ENCODE measurements at regions not wholly inside any gene's neighbourhood (a gene's known extent, or its start where the extent isn't known, plus 50 kb on each side); places are given as distances from the start of the nearest gene placed in this dataset.

DNA sequence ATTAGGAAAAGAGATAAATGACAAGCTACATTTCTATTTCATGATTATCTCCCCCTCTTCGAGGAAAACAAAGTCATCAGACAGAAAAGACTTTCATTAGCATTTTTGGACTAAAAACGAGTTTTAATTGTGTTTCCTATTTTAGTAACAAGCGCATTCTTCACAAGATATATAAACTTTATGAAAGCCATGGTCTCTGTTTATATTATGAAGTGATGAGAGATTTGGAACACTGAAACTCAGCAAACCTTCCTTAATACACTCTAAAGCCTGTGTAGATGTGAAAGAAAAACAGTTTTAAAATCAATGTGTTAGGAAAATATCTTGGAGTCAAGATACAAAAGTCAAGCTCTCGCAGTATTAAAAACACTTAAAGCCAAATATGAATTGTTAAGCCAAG, 539.1 kb downstream of the LRFN5 start:
- TF ChIP-seq, protein P1, sequence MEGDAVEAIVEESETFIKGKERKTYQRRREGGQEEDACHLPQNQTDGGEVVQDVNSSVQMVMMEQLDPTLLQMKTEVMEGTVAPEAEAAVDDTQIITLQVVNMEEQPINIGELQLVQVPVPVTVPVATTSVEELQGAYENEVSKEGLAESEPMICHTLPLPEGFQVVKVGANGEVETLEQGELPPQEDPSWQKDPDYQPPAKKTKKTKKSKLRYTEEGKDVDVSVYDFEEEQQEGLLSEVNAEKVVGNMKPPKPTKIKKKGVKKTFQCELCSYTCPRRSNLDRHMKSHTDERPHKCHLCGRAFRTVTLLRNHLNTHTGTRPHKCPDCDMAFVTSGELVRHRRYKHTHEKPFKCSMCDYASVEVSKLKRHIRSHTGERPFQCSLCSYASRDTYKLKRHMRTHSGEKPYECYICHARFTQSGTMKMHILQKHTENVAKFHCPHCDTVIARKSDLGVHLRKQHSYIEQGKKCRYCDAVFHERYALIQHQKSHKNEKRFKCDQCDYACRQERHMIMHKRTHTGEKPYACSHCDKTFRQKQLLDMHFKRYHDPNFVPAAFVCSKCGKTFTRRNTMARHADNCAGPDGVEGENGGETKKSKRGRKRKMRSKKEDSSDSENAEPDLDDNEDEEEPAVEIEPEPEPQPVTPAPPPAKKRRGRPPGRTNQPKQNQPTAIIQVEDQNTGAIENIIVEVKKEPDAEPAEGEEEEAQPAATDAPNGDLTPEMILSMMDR (conservative IDR thresholded peaks at IDR 0.05 in 1 of 2, IDR thresholded peaks at IDR 0.05 in 1 of 2; ENCODE audit: low read depth in 1 of 2, low read length in 2 of 2), result no peak
- no peak for TF ChIP-seq EZH2 (IDR thresholded peaks at IDR 0.05; ENCODE audit: low read length, missing control alignments)
